Neural progenitor cell (in vitro differentiated cells): ENCODE measurements at regions not wholly inside any gene's neighbourhood (a gene's known extent, or its start where the extent isn't known, plus 50 kb on each side); places are given as distances from the start of the nearest gene placed in this dataset.

Source experiments
- DNase-seq: peaks from one replicate; pipeline ENCODE4 v3.0.0-alpha.2; 2016; ENCODE audit warnings: low spot score
- H2AFZ ChIP-seq: fragments of 200-600 bp; sonication (generic); replicated peaks from 2 replicates; pipeline ENCODE4 v1.6.1; 2016; ENCODE audit warnings: antibody characterized with exemption
- H3F3A ChIP-seq: fragments of 200-600 bp; sonication (generic); 2 replicates; pipeline ENCODE4 v1.6.1; 2016; ENCODE audit warnings: antibody characterized with exemption, low read depth
- H3K27ac ChIP-seq: fragments of 200-600 bp; sonication (generic); 2 replicates; pipeline ENCODE4 v1.5.1; 2016; ENCODE audit warnings: mild to moderate bottlenecking
- H3K27me3 ChIP-seq: fragments of 200-600 bp; sonication (generic); 2 replicates; pipeline ENCODE4 v1.6.1; 2016; ENCODE audit warnings: mild to moderate bottlenecking, moderate library complexity
- H3K36me3 ChIP-seq: fragments of 200-600 bp; sonication (generic); 2 replicates; pipeline ENCODE4 v1.5.1; 2016
- H3K4me1 ChIP-seq: fragments of 200-600 bp; sonication (generic); 2 replicates; pipeline ENCODE4 v1.6.1; 2016; ENCODE audit warnings: mixed run types
- H3K4me2 ChIP-seq: fragments of 200-600 bp; sonication (generic); 2 replicates; pipeline ENCODE4 v1.6.1; 2016
- H3K4me3 ChIP-seq: fragments of 200-600 bp; sonication (generic); 2 replicates; pipeline ENCODE4 v1.5.1; 2016
- H3K79me2 ChIP-seq: fragments of 200-600 bp; sonication (generic); 2 replicates; pipeline ENCODE4 v1.6.1; 2016; ENCODE audit warnings: low read depth
- H3K9ac ChIP-seq: fragments of 200-600 bp; sonication (generic); 2 replicates; pipeline ENCODE4 v1.6.1; 2016
- H3K9me3 ChIP-seq: fragments of 200-600 bp; sonication (generic); 2 replicates; pipeline ENCODE4 v1.5.1; 2016; ENCODE audit warnings: low read depth
- H4K20me1 ChIP-seq: fragments of 200-600 bp; sonication (generic); 2 replicates; pipeline ENCODE4 v1.6.1; 2016; ENCODE audit warnings: low read depth
- H3K27ac Mint-ChIP-seq: 3 replicates; pipeline ENCODE4 v1.8.0; 2021; ENCODE audit warnings: mixed read lengths
- H3K27me3 Mint-ChIP-seq: 2 replicates; pipeline ENCODE4 v1.8.0; 2022; ENCODE audit warnings: low read depth, mild to moderate bottlenecking, inconsistent platforms, moderate library complexity, mixed read lengths; ENCODE audit not compliant: insufficient read depth
- H3K36me3 Mint-ChIP-seq: 3 replicates; pipeline ENCODE4 v1.8.0; 2021; ENCODE audit warnings: mixed read lengths
- H3K4me1 Mint-ChIP-seq: 3 replicates; pipeline ENCODE4 v1.8.0; 2021; ENCODE audit warnings: mixed read lengths
- H3K4me3 Mint-ChIP-seq: 3 replicates; pipeline ENCODE4 v1.8.0; 2021; ENCODE audit warnings: mild to moderate bottlenecking, moderate library complexity, mixed read lengths
- H3K9me3 Mint-ChIP-seq: 3 replicates; pipeline ENCODE4 v1.8.0; 2020; ENCODE audit warnings: mixed read lengths
- EZH2 ChIP-seq: fragments of 200-600 bp; sonication (generic); IDR thresholded peaks from 2 replicates; pipeline ENCODE4 v1.6.1; 2017; ENCODE audit warnings: antibody characterized with exemption, mild to moderate bottlenecking, moderate library complexity
- EZH2phosphoT487 ChIP-seq: fragments of 200-600 bp; sonication (generic); IDR thresholded peaks from 2 replicates; pipeline ENCODE4 v1.6.1; 2017; ENCODE audit warnings: antibody characterized with exemption
- TF ChIP-seq, protein P1 (sequence below): fragments of 200-600 bp; sonication (generic); IDR thresholded peaks from 2 replicates; pipeline ENCODE4 v1.5.1; 2017; ENCODE audit warnings: antibody characterized with exemption, mild to moderate bottlenecking

DNA sequence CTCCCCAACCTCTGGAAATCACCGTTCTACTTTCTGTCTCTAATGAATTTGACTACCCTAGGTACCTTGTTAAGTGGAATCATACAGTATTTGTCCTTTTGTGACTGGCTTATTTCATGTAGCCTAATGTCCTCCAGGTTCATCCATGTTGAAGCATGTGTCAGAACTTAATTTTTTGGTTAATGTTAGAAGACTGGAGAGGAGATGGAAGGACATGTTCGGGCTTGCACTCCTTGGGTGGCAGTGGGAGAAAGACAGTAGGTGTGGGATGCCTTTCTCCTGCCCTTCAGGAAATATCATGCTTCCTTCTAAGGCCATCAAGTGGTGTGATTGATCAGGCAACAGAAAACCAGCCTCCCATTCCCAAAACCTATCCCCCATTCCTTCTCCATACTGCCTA is 61.1 kb upstream of the RNF144B start:
- no peaks in the 10 kb centered on the region for H3K79me2 ChIP-seq
- no peaks in the 10 kb centered on the region for H3K27me3 ChIP-seq
- H3K9ac ChIP-seq: no peak overlapping the region
- TF ChIP-seq EZH2phosphoT487 (no peak), EZH2 (no peak)
- TF ChIP-seq, protein P1, sequence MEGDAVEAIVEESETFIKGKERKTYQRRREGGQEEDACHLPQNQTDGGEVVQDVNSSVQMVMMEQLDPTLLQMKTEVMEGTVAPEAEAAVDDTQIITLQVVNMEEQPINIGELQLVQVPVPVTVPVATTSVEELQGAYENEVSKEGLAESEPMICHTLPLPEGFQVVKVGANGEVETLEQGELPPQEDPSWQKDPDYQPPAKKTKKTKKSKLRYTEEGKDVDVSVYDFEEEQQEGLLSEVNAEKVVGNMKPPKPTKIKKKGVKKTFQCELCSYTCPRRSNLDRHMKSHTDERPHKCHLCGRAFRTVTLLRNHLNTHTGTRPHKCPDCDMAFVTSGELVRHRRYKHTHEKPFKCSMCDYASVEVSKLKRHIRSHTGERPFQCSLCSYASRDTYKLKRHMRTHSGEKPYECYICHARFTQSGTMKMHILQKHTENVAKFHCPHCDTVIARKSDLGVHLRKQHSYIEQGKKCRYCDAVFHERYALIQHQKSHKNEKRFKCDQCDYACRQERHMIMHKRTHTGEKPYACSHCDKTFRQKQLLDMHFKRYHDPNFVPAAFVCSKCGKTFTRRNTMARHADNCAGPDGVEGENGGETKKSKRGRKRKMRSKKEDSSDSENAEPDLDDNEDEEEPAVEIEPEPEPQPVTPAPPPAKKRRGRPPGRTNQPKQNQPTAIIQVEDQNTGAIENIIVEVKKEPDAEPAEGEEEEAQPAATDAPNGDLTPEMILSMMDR: no peak
- no peaks in the 10 kb centered on the region for H3K9me3 Mint-ChIP-seq
- H3K27me3 Mint-ChIP-seq: peaks cover 2% of the 10 kb centered on the region
- H3K4me3 Mint-ChIP-seq: no peak overlapping the region
- H3F3A ChIP-seq: no peaks in the 10 kb centered on the region
- H3K36me3 Mint-ChIP-seq: no peaks in the 10 kb centered on the region
- no peak overlapping the region for H3K4me2 ChIP-seq
- H3K4me3 ChIP-seq: no peak overlapping the region
- no peak overlapping the region for H2AFZ ChIP-seq
- H4K20me1 ChIP-seq: no peaks in the 10 kb centered on the region
- no peak for DNase-seq
- no peak overlapping the region for H3K27ac ChIP-seq
- H3K4me1 ChIP-seq: no peaks in the 10 kb centered on the region
- no peak overlapping the region for H3K27ac Mint-ChIP-seq
- H3K9me3 ChIP-seq: no peaks in the 10 kb centered on the region
- peaks cover 13% of the 10 kb centered on the region for H3K4me1 Mint-ChIP-seq
- no peaks in the 10 kb centered on the region for H3K36me3 ChIP-seq

DNA sequence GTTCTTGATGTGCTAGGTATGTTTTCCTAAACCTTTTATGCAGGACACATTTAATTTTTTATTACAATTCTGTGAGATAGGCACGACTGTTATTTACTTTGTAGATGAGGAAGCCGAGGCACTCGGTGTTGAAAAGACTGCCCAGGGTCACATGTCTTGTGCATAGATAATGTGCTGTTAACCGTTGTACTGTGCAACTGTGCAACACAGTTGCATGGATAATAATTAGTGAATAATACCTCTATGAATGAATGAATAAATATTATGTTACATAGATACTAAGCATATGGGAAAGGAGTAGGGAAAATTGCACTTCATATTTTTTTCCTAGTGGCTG is 60.3 kb upstream of the DEK start:
- H2AFZ ChIP-seq: no peak overlapping the region
- H3K4me3 ChIP-seq: no peak overlapping the region
- H3K9me3 ChIP-seq: no peaks in the 10 kb centered on the region
- Mint-ChIP-seq H3K36me3 (no peaks in the 10 kb centered on the region), H3K4me1 (peaks cover 9% of the 10 kb centered on the region), H3K9me3 (no peaks in the 10 kb centered on the region), H3K4me3 (no peak overlapping the region), H3K27me3 (peaks cover 2% of the 10 kb centered on the region), H3K27ac (no peak overlapping the region)
- H3K79me2 ChIP-seq: no peaks in the 10 kb centered on the region
- DNase-seq: no peak
- no peaks in the 10 kb centered on the region for H4K20me1 ChIP-seq
- no peaks in the 10 kb centered on the region for H3F3A ChIP-seq
- no peaks in the 10 kb centered on the region for H3K4me1 ChIP-seq
- no peak overlapping the region for H3K4me2 ChIP-seq
- no peaks in the 10 kb centered on the region for H3K27me3 ChIP-seq
- H3K27ac ChIP-seq: no peak overlapping the region
- no peaks in the 10 kb centered on the region for H3K36me3 ChIP-seq
- TF ChIP-seq EZH2phosphoT487: no peak
- TF ChIP-seq, protein P1: no peak
- H3K9ac ChIP-seq: no peak overlapping the region

DNA sequence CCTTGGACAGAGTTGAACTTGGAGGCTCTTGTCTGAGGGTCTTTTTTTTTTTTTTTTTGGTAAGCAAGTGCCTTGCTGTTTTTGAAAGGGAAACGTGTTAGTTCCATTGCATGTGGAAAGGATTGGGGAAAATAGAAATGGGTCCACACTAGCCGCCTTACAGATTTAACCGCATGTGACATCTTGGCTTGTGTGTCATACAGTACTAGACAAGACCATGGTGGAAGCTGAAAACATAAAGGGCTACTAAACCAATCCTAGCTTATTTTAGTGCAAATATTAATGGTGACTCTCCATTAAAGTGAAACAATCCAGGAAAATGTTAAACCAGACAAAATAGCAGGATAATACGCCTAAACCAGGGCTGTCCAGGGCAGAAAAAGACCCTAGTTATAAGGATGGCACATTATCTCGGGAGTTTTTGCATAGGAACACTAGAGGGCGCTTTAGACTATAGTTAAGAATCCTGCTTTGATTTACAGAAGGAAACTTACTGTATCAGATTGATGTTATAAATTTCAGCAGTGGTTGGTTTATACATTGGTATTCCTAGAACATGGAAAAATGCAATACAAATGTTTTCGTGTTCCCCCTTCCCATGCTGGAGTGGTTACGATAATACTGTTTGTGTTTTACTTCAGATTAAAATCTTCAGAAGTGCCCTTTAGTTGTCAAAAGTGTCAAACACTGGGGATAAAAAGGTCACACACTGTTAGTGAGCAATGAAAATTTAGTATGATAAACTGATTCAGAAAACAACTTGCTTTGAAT is 59.8 kb upstream of the DEK start:
- no peaks in the 10 kb centered on the region for H3K9me3 Mint-ChIP-seq
- Histone ChIP-seq H3F3A (no peaks in the 10 kb centered on the region), H2AFZ (no peak overlapping the region), H4K20me1 (no peaks in the 10 kb centered on the region), H3K4me3 (no peak overlapping the region), H3K79me2 (no peaks in the 10 kb centered on the region), H3K27me3 (no peaks in the 10 kb centered on the region), H3K9me3 (no peaks in the 10 kb centered on the region), H3K4me2 (no peak overlapping the region), H3K27ac (no peak overlapping the region), H3K36me3 (no peaks in the 10 kb centered on the region), H3K9ac (no peak overlapping the region), H3K4me1 (no peaks in the 10 kb centered on the region)
- no peaks in the 10 kb centered on the region for H3K36me3 Mint-ChIP-seq
- peak; percentile 72 for DNase-seq
- peaks cover 2% of the 10 kb centered on the region for H3K27me3 Mint-ChIP-seq
- TF ChIP-seq, protein P1: peak; percentile 90
- no peak for TF ChIP-seq EZH2
- H3K27ac Mint-ChIP-seq: no peak overlapping the region
- peaks cover 9% of the 10 kb centered on the region for H3K4me1 Mint-ChIP-seq
- no peak overlapping the region for H3K4me3 Mint-ChIP-seq
